ENCODE measurements at regions not wholly inside any gene's neighbourhood (a gene's known extent, or its start where the extent isn't known, plus 50 kb on each side); places are given as distances from the start of the nearest gene placed in this dataset.

DNA sequence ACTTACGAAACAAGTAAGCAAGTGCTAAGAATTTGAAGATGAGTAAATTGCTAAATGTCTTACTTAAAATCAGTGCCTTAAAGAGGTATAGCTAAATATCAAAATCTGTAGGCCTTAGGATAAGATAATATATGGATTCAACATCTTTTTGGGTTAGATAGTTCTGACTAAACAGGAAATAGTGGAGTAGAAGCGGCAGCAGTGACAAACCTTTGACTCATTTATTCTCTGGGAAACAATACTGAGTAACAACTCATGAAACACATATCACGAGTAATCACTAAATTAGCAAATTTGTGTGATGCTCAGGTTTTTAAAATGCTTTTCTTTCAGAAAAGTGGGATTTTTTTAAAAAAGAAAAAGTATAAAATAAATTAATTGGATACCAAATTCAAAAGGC lies 762.1 kb upstream of the TYRP1 start:
- DNase-seq (ENCODE audit: low spot score): no peak

GRCh38 chr9:11931751-11932150 lies 761.4 kb upstream of the TYRP1 start:
- DNase-seq (ENCODE audit: low spot score): no peak

DNA sequence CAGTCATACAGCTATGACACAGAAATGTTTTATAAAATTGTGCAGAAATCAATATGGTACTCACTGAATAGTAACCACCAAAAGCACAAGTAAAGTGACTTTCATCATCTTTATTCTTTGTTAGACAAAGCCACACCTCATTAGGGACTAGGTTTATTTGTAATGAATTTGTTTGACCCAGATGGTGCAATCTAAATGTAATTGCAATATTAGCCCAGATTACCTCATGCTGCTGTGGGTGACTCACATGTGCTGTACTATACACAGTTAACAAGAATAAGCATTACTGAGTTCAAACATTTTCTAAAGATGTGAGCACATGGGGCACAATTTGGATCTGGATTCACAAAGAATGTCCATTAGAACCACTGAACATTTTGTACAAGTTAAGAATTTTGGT lies 759.3 kb upstream of the TYRP1 start:
- DNase-seq (ENCODE audit: low spot score): no peak

GRCh38 chr9:11946531-11946930 lies 746.7 kb upstream of the TYRP1 start:
- DNase-seq (ENCODE audit: low spot score): no peak

- no peak for DNase-seq (ENCODE audit: low spot score)
Measured at GRCh38 chr9:11962327-11962726, 730.9 kb upstream of the TYRP1 start.

- DNase-seq (ENCODE audit: low spot score): no peak
Measured at GRCh38 chr9:11966786-11967185, 726.4 kb upstream of the TYRP1 start.

- no peak for DNase-seq (ENCODE audit: low spot score)
Measured at GRCh38 chr9:11968631-11969030, 724.6 kb upstream of the TYRP1 start.

GRCh38 chr9:11973011-11973410 lies 720.2 kb upstream of the TYRP1 start:
- no peak for DNase-seq (ENCODE audit: low spot score)

- no peak for DNase-seq (ENCODE audit: low spot score)
Measured at GRCh38 chr9:11973511-11973910, 719.7 kb upstream of the TYRP1 start.

DNA sequence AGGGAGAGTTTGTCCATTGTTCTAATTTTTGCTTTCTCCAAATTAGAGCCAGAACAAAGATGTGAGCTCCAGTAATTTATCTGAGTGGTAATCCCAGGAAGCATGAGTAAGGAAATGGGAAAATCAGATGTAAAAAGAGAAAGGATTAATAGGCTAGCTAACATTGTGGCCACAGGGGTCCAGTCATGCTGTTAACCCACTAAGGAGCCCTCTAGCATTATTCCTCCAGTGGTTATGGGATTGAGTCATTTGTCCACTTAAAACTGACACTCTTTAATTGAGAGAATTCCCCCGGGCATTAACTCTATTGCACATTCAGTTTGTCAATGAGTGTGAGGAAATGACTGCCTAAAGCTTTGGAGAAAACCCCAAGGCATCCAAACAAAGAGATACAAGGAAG lies 700.3 kb upstream of the TYRP1 start:
- DNase-seq (ENCODE audit: low spot score): peak; percentile 34

DNA sequence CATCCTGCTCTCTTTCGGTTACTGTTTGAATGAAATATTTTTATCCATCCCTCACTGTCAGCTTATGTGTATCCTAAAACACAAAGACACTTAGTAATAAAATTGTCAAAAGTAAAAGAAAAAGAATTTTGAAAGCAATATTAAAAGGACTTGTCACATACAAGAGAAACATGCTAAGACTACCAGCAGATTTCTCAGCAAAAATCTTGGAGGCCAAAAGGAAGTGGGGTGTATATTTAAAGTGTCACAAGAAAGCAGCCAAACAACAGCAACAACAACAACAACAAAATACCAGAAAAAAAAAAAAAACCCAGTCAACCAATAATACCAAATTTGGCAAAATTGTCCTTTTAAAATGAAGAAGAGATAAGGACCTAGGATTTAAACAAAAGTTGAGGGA lies 678.7 kb upstream of the TYRP1 start:
- no peak for DNase-seq (ENCODE audit: low spot score)

GRCh38 chr9:12054235-12054634 lies 639.0 kb upstream of the TYRP1 start:
- DNase-seq (ENCODE audit: low spot score): no peak

DNA sequence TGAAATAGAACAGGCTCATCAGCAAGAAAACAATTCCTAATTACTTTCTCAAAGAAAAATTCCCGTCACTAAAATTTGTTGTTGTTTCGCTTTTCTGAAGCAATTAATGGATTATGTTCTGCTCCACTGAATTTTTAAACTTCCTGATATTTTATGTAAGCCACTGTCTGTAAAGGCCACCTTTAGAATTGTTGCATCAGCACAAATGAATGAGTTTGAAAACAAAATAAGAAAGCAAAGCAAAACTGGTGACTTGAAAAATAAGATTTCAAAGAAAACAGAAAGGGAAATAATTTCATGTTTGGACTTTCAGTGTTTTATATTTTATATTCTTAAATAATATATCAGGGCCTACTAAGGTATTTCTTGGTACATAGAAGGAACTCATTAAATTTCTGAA lies 636.3 kb upstream of the TYRP1 start:
- no peak for DNase-seq (ENCODE audit: low spot score)

DNA sequence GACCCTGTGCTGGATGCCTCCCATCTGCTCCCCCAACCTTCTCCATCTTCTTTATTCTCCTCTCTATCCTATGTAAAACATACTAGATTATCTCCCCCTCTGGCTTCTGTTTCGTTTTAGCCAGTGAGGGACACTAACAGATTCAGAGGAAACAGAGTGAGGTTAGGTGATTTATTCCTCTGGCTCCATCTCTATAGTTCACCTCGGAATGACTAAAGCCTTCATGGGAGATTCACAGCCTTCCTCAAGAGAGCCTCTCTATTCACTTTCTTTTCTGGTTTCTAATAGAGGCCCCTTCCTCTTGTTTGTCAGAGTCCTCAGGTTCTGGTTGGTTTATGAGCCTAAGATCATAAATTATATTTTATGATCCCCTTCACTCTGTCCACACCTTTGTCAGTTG lies 633.1 kb upstream of the TYRP1 start:
- no peak for DNase-seq (ENCODE audit: low spot score)

- DNase-seq (ENCODE audit: low spot score): peak; percentile 6
Measured at GRCh38 chr9:12060811-12061210, 632.4 kb upstream of the TYRP1 start.

- DNase-seq (ENCODE audit: low spot score): peak; percentile 51
Measured at GRCh38 chr9:12065050-12065449, 628.1 kb upstream of the TYRP1 start.

- DNase-seq (ENCODE audit: low spot score): no peak
Measured at GRCh38 chr9:12065686-12066085, 627.5 kb upstream of the TYRP1 start.

GRCh38 chr9:12066455-12067035 lies 626.6 kb upstream of the TYRP1 start:
- no peak for DNase-seq (ENCODE audit: low spot score)

GRCh38 chr9:12069366-12069765 lies 623.8 kb upstream of the TYRP1 start:
- DNase-seq (ENCODE audit: low spot score): no peak

- DNase-seq (ENCODE audit: low spot score): no peak
Measured at GRCh38 chr9:12085399-12085798, 607.8 kb upstream of the TYRP1 start.

GRCh38 chr9:12091865-12092527 lies 601.2 kb upstream of the TYRP1 start:
- DNase-seq (ENCODE audit: low spot score): no peak

DNA sequence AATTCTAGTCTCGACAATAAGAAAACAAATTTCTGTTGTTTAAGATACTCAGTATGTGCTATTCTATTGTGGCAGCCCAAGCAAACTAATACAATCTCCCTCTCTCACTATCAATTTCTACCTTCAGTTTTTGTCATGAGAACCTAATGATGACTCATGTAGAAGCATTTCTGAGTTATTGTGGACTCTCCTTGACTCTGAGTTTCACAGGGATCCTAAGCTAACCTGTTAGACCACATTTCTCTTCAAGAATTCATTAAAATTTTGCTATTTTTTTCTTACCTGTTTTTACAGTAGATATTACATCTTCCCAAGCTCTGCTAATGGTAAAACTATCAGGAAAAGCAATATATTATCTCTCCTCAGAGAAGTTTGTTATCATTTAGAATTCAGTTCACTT lies 599.1 kb upstream of the TYRP1 start:
- DNase-seq (ENCODE audit: low spot score): no peak

- no peak for DNase-seq (ENCODE audit: low spot score)
Measured at GRCh38 chr9:12095931-12096330, 597.3 kb upstream of the TYRP1 start.

DNA sequence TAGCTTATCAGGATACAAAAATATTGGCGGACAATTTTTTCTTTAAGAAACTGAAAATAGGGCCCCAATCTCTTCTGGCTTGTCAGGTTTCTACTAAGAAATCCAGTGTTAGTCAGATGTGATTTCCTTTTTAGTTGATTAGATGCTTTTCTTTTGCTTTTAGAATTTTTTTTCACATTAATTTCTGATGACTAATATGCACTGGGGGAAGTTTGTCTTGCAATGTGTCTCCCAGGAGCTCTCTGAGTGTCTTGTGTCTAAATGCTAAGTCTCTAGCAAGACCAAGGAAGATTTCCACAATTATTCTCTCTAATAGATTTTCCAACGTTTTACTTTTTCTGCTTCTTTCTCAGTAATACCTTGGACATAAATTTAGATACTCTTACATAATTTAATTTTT lies 559.8 kb upstream of the TYRP1 start:
- DNase-seq (ENCODE audit: low spot score): no peak

All from COLO829 (cell line).